NCI-H2107 treated with DMSO at 0.1 percent for 48 hours (cell line): ENCODE measurements at regions not wholly inside any gene's neighbourhood (a gene's known extent, or its start where the extent isn't known, plus 50 kb on each side); places are given as distances from the start of the nearest gene placed in this dataset.

Experiments
- DNase-seq: peaks from one replicate; lab custom pipeline; 2025; ENCODE audit not compliant: unreplicated experiment; lab: John Stamatoyannopoulos, UW

GRCh38 chr5:124088289-124089032, 576.5 kb downstream of the CSNK1G3 start:
- no peak for DNase-seq

DNA sequence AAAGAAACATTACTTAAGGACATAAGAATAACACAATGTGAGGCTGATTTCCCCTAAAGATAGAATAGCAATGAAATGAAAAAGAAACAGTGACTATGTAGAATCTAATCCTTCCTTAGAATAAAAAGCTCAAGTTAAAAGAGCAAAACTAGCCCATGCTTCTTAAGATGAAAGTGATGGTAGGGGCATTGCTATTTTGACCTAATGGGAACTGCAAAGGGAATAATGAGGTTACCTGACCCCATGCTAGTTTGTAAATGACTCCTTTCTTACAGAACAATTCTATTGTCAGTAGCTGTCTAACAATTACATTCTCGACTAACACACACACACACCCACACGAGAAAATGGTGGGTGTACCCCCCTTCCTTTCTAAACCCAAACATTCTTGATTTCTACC, 575.8 kb downstream of the CSNK1G3 start:
- no peak for DNase-seq

- no peak for DNase-seq
Observed at GRCh38 chr5:124080256-124080655, 568.3 kb downstream of the CSNK1G3 start.

- no peak for DNase-seq
Observed at GRCh38 chr5:124079062-124079461, 567.1 kb downstream of the CSNK1G3 start.

DNA sequence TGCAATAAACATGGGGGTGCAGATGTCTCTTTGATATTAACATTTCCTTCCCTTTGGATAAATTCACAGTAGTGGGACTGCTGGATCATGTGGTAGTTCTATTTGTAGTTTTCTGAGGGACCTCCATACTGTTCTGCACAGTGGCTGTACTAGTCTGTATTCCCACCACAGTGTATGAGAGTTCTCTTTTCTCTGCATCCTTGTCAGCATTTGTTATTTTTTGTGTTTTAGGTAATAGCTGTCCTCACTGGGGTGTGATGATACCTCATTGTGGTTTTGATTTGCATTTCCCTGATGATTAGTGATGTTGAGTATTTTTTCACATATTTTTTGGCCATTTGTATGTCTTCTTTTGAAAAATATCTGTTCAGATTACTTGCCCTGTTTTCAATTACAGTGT, 562.5 kb downstream of the CSNK1G3 start:
- DNase-seq, result no peak

- no peak for DNase-seq
Observed at GRCh38 chr5:124072570-124072969, 560.6 kb downstream of the CSNK1G3 start.

DNA sequence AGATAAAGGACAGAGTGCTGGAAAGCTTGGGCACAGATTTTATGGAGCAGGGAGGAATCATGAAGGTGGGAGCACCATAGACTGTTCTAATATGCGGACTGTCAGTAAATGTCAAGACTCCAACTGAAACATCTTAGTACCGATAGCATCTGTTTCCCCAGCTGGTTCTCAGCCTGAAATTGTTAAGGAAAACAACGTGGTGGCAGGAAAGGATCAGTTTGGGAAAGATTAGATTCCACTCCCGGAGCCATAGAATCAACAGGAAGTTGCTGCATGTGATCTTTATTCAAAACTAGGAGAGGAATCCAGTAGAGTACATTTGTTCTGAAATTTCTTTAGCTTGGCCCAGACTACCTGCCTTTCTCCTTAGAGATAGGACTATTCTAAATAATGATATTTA, 559.1 kb downstream of the CSNK1G3 start:
- no peak for DNase-seq

- no peak for DNase-seq
Observed at GRCh38 chr5:124065508-124065907, 553.5 kb downstream of the CSNK1G3 start.

DNA sequence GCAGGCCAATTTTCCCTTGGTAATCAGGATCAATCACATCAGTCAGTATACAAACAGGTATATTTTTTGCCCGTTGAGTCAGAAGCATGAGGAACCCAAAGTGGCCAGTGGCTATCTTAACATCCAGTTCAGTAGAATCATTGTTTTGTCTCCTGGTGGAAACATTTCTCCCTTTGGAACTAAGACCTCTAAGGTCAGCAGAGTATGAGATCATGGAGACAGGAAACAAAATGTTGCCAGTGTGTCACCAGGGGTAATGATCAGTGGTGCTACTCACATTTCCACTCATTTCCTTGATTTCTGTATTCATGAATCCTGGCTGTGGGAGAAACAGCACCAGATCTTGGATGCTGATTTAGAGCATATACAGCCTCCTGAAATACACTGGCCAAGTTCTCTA, 553.0 kb downstream of the CSNK1G3 start:
- no peak for DNase-seq

DNA sequence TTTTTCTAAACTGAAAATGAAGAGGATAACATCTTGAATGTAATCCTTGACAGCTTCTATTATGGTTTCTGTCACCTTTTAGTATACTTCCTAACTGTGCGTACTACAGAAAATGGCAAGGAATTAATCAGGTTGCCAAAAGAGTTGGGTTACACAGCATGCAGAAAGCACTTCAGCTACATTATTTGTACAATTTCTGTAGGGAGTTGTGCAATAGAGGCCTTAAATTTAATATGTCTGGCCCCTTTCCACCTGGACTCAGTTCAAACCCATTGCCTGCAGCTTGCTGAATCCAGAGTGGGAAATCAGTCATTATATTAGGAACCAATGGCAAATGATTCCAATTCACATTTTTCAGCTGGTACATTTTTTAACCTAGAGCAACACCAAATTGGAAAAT, 549.7 kb downstream of the CSNK1G3 start:
- DNase-seq, result peak; percentile 67

DNA sequence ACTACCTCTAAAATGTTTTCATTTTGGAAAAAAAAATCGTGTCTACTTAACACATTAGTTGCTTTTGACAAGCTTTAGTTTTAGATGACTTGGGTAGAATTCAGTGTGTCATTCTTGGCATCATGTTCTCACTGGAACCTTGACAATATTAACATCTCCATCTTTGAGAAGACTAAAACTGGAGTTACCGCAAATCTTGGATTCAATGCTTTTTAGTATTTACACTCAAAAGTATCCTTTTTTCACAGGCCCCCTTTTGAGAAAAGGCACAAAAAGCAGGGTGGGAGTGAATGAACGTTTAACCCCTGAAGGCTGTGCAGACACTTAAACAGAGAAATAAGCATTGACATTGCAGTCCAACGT, 549.1 kb downstream of the CSNK1G3 start:
- no peak for DNase-seq

GRCh38 chr5:124060413-124061067, 548.6 kb downstream of the CSNK1G3 start:
- peak; percentile 5 for DNase-seq

- no peak for DNase-seq
Observed at GRCh38 chr5:124060011-124060410, 548.0 kb downstream of the CSNK1G3 start.

DNA sequence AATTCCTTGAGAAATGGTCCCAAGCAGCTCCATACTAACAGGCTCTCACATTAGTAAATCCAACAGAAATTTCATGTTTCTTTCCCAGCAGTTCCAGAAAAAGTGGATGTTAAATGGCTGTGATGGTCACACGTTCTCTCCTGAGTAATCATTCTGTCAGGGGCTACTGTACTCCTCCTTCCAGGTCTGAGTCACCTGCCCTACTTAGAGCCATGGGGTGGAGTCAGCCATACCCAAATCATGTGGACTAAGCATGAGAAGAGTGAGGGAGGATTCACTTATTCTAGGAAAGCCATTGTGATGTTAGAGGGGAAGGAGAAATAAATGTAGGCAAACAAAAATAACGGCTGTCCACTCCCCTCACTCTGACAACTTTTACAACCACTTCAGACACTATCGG, 547.2 kb downstream of the CSNK1G3 start:
- DNase-seq, result no peak

- DNase-seq, result no peak
Observed at GRCh38 chr5:124057724-124058231, 545.8 kb downstream of the CSNK1G3 start.

DNA sequence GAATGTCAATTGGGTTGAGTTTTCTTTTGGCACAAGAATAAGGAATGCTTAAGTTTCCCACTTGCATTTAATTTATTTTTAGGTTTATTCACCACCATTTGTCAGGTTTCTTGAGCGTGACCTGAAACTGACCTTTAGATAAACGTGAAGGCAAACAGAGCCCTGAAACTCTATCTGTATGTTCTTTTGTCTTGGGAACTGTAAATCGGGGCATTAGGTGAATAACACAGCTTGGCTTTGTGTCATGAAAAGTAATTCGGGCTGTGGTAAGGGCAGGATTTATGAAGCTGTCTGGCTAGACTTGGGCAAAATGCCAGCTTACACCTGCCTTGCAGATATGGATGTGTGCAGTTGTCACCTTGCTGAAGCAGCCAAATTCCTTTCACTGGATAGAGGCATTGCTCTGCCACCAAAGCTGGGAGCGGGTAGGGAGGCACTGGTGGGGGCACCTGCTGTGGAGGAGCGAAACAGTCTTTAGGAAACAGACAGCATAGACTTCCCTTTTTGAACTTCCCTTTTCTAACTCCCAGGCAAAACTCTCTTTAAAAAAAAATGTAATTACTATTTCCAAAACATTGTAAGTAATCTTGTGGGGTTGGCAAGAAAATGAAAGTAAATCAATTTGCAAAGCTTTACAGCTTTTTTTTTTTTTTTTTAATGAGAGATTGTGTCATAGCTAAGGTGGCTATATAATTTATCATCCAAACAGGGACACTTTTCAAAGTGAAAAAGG, 545.2 kb downstream of the CSNK1G3 start:
- DNase-seq, result peak; percentile 81

- no peak for DNase-seq
Observed at GRCh38 chr5:124056326-124056990, 544.5 kb downstream of the CSNK1G3 start.

GRCh38 chr5:124055751-124056150, 543.8 kb downstream of the CSNK1G3 start:
- DNase-seq, result no peak

GRCh38 chr5:124054564-124054963, 542.6 kb downstream of the CSNK1G3 start:
- no peak for DNase-seq

- DNase-seq, result no peak
Observed at GRCh38 chr5:124053340-124053739, 541.4 kb downstream of the CSNK1G3 start.

DNA sequence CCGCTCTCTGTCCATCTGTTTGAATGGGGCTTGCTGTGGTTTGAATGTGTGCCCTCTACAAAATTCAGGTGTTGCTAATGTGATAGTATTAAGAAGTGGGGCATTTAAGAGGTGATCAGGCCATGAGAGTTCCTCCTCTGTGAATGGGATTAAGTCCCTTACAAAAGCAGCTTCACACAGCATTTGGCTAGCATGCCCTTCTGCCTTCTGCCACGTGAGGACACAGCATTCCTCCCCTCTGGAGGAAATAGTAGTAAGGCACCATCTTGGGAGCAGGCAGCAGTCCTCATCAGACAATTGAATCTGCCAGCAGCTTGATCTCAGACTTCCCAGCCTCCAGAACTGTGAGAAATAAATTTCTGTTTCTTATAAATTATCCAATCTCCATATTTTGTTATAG, 540.2 kb downstream of the CSNK1G3 start:
- DNase-seq, result no peak
